Stimulated activated effector memory CD8-positive, alpha-beta T cell treated with anti-CD3 and anti-CD28 coated beads, Interleukin-12 subunit alpha, Interleukin-12 subunit beta, amount 100 ng/mL, for 72 hours (primary cell): ENCODE measurements at regions not wholly inside any gene's neighbourhood (a gene's known extent, or its start where the extent isn't known, plus 50 kb on each side); places are given as distances from the start of the nearest gene placed in this dataset.
"Not testable (repeated sequence)": the region's sequence is repeated elsewhere in the genome, so short reads cannot be mapped to it uniquely, and the experiment has no call there.

Experiments
- ATAC-seq: fragments of 150-1000 bp; cut with Tn5 transposase; 2 replicates; pipeline ENCODE4 v1.10.0; 2021
- DNase-seq, 2 donors: peaks; one replicate each; pipeline ENCODE4 v3.0.0; 2021 to 2022; ENCODE audit warnings: low spot score in 2 of 2
- H3K27ac Mint-ChIP-seq: one replicate; pipeline ENCODE4 v1.8.0; 2022; ENCODE audit warnings: mild to moderate bottlenecking, mixed read lengths
- H3K36me3 Mint-ChIP-seq: one replicate; pipeline ENCODE4 v1.8.0; 2022; ENCODE audit warnings: mild to moderate bottlenecking, mixed read lengths
- H3K4me1 Mint-ChIP-seq: one replicate; pipeline ENCODE4 v1.8.0; 2022; ENCODE audit warnings: mixed read lengths
- H3K4me3 Mint-ChIP-seq: one replicate; pipeline ENCODE4 v1.8.0; 2022; ENCODE audit warnings: mild to moderate bottlenecking, mixed read lengths
- H3K9me3 Mint-ChIP-seq: one replicate; pipeline ENCODE4 v1.8.0; 2022; ENCODE audit warnings: mixed read lengths

DNA sequence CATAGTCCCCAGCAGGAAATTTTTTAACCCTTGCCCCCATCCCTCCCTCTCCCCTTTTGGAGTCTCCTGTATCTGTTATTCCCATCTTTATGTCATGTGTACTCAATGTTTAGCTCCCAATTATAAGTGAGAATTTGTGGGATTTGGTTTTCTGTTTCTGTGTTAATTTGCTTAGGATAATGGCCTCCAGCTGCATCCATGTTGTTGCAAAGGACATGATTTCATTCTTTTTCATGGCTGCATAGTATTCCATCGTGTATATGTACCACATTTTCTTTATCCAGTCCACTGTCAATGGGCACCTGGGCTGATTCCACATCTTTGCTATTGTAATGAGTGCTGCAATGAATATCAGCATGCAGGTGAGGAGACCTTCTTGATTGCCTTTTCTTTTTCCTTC lies 139.6 kb upstream of the WSCD1 start:
- not testable (repeated sequence) for H3K27ac Mint-ChIP-seq, H3K9me3 Mint-ChIP-seq, H3K4me3 Mint-ChIP-seq, ATAC-seq, H3K4me1 Mint-ChIP-seq, H3K36me3 Mint-ChIP-seq, DNase-seq

DNA sequence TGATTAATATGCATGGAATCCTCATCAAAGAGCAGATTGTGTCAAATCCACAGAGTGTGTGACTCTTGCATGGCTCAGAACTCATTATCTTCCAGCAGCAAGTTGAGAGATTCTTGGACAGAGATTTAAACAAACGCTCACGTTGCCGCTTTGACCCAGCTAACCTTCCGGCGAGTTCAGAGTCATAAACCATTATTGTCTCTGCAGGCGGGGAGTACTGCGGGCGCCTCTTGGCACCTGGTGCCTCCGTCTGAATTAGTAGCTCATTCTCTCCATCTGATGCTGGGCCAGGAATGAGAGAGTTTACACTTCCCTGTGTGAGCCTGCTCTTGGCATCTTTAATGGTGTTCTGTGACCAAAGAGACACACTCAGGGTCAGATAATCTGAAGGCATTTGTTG lies 138.6 kb upstream of the WSCD1 start:
- no peak overlapping the region for H3K4me3 Mint-ChIP-seq

DNA sequence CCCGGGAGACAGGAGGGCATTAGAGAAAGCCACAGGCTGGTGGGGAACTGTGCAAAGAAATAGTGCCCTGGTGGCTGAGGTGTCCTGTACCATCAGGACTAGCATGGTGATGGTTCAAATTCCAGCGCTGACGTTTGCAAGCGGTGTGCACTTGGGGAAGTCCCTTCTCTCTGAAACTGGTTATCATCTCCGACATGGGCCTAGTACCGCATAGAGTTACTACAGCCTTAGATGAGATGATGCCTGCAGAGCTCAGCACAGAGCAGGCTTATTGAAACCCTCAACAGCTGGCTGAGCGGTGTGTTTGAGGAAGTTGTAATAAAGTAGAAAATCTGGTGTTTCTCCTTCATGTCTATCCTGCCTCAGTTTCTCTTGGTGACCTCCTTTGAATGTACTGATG lies 136.7 kb upstream of the WSCD1 start:
- no peaks in the 10 kb centered on the region for H3K4me1 Mint-ChIP-seq
- H3K9me3 Mint-ChIP-seq: peaks cover 4% of the 10 kb centered on the region
- H3K36me3 Mint-ChIP-seq: no peaks in the 10 kb centered on the region
- ATAC-seq (no peak), DNase-seq (no peak)
- no peak overlapping the region for H3K27ac Mint-ChIP-seq
- no peak overlapping the region for H3K4me3 Mint-ChIP-seq

More for the DNA sequence above, 138.6 kb upstream of the WSCD1 start:
- no peak overlapping the region for H3K27ac Mint-ChIP-seq
- DNase-seq (no peak), ATAC-seq (no peak)
- H3K9me3 Mint-ChIP-seq: peaks cover 4% of the 10 kb centered on the region
- no peaks in the 10 kb centered on the region for H3K36me3 Mint-ChIP-seq
- no peaks in the 10 kb centered on the region for H3K4me1 Mint-ChIP-seq

DNA sequence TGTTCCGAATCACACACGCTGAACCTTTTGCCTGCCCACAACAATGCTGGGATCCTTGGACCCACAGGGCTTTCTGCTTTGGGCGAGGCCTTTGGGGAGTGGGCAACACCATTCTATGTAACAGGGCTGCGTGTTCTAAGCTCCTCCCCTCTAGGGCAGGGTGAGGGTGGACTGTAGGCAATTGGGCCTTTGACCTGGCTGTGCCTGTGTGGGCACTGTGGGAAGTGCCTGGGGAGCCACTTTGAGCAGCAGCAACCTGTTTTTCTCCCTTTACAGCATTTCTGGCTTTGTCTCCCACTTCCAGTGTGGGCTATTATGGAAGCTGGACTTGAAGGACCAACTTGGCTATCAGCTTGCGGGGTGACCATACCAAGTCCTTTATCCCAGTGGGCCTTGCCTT lies 128.9 kb upstream of the WSCD1 start:
- DNase-seq (no peak), ATAC-seq (no peak)
- Mint-ChIP-seq H3K36me3 (no peaks in the 10 kb centered on the region), H3K4me3 (no peak overlapping the region), H3K9me3 (no peaks in the 10 kb centered on the region), H3K27ac (no peak overlapping the region), H3K4me1 (peaks cover 6% of the 10 kb centered on the region)

DNA sequence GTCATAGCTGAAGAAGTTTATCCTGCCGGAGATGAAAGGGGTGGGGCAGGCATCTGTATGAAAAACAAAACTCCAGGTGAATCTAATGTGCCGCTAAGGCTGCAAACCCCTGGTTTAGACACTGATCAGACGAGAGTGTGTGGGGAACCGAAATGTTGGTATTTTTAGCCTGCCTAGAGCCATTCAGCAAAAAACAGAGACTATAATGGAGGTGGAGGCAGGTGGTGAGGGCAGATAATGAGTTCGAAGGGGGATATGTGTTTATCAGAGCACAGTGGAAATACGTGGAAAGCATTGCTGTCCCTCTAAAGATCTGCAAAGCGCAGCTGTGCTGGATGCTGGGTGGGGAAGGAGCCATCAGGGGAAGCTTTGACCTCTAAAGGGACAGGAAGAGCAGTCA lies 127.5 kb upstream of the WSCD1 start:
- Mint-ChIP-seq H3K27ac (no peak overlapping the region), H3K4me3 (no peak overlapping the region), H3K9me3 (no peaks in the 10 kb centered on the region), H3K36me3 (no peaks in the 10 kb centered on the region), H3K4me1 (peaks cover 6% of the 10 kb centered on the region)
- no peak for ATAC-seq
- DNase-seq: no peak

DNA sequence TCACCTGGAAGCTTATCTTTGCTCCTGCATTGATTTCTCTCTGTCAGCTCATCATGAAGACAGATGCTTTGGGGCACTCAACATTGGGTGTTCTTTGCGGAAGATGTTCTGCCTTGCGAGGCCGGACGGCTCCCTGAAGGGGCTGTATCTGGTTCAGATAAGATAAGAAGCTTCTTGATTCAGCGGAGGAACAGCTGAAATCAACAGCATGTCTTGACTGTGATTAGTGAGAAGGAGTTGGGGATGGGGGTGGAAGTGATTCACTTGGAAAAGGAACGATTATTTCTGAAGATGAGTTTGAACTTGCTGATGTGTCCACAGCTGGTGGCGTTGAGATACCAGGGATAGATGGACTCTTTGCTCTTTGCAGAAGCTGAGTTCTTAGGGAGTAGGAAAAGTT lies 126.9 kb upstream of the WSCD1 start:
- Mint-ChIP-seq H3K9me3 (no peaks in the 10 kb centered on the region), H3K36me3 (no peaks in the 10 kb centered on the region), H3K4me1 (peaks cover 6% of the 10 kb centered on the region), H3K27ac (no peak overlapping the region), H3K4me3 (no peak overlapping the region)
- ATAC-seq (no peak), DNase-seq (no peak)

DNA sequence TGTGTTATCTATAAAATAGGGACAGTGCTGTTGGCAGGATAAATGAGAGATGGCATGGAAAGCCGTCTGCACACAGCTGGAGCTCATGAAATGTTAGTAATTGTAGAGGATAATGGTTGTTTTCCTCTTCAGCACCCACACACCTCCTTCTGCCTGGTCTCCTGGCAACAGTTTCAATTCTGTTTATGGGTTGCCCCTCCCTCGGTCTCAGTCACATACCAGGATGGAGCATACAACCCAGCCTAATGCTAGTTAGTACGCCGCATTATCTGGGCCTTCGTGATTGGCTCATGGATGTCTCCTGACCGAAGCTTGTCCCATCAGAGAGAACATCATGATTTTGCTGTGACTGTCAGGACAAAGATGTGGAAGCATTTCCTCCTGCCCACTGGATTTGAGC lies 126.2 kb upstream of the WSCD1 start:
- ATAC-seq (no peak), DNase-seq (no peak)
- Mint-ChIP-seq H3K4me1 (peaks cover 6% of the 10 kb centered on the region), H3K4me3 (no peak overlapping the region), H3K9me3 (no peaks in the 10 kb centered on the region), H3K36me3 (no peaks in the 10 kb centered on the region), H3K27ac (no peak overlapping the region)

DNA sequence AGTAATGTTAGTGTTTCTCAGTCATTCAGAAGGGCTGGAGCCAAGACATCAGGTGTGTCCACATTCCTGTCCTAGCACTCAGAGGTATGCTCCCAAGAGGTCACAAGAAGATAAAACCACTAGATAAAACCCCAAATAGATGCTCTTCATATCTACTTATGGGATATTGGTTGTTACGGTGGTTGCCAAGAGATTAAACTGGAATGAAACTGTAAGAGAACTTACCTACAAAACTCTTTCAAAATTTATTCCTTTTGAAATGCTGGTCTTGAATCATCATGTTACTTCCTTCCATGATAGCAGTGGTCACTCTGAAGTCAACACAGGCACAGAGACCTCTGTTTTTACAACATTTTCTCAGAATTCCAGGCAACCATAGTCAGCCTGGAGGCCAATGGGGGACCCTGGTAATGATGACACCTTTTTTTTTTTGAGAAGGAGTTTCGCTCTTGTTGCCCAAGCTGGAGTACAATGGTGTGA lies 122.4 kb upstream of the WSCD1 start:
- no peak for DNase-seq
- H3K4me3 Mint-ChIP-seq: no peak overlapping the region
- no peak for ATAC-seq
- no peaks in the 10 kb centered on the region for H3K9me3 Mint-ChIP-seq
- no peaks in the 10 kb centered on the region for H3K36me3 Mint-ChIP-seq
- peaks cover 4% of the 10 kb centered on the region for H3K4me1 Mint-ChIP-seq
- H3K27ac Mint-ChIP-seq: no peak overlapping the region

DNA sequence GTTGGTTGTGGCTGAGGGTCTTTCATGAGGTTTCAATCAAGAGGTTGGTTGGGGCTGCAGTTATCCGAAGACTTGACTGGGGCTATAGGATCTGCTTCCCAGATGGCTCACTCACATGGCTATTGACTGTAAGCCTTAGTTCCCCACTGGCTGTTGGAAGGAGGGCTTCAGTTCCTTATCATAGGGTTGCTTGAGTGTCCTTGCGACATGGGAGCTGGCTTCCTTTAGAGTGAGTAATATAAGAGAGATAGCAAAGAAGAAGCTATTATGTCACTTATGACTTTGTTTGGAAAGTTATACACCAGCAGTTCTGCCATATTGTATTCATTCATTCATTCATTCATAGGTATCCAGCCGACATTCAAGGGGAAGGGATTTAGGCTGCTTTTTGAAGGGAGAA lies 121.4 kb upstream of the WSCD1 start:
- Mint-ChIP-seq H3K4me1 (no peaks in the 10 kb centered on the region), H3K4me3 (no peak overlapping the region), H3K27ac (no peak overlapping the region), H3K36me3 (no peaks in the 10 kb centered on the region), H3K9me3 (no peaks in the 10 kb centered on the region)
- DNase-seq: no peak
- no peak for ATAC-seq

DNA sequence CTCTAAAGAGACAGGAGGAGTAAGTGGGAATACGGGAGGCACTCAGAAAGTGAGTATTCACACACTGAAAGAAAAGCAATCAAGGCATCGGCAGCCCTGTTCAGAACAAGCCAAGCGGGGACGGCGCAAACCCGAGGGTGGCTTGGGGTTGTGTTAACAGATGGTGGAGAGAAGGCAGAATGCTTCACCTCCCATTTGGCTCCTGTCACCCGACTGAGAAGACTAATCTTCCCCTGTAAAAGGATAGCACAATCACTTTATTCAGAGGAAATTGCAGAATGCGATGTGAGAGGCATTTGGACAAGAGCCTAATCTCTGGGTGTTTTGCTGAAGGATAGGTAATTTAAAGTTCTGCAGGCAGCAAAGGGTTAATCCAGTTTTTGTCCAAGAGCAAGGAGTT lies 119.3 kb upstream of the WSCD1 start:
- Mint-ChIP-seq H3K36me3 (no peaks in the 10 kb centered on the region), H3K4me1 (no peaks in the 10 kb centered on the region), H3K4me3 (no peak overlapping the region), H3K27ac (no peak overlapping the region), H3K9me3 (no peaks in the 10 kb centered on the region)
- ATAC-seq (no peak), DNase-seq (no peak)

DNA sequence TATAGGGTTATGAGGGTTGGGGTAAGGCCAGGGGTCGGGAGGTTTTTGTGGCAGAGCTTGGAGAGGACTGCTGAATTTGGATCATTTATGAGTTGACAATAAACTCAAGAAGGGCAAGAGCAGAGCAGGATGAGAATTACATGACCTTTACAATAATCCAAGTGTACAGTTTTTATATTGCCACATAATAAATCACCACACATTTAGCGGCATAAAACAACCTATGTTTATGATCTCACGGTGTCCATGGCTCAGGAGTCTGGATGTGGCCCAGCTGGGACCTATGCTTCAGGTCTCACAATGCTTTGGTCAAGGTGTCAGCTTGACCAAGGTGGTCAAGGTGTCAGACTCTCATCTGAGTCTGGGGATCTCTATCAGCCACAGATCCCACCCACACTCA lies 118.3 kb upstream of the WSCD1 start:
- ATAC-seq: no peak
- Mint-ChIP-seq H3K27ac (no peak overlapping the region), H3K9me3 (peaks cover 3% of the 10 kb centered on the region), H3K4me3 (no peak overlapping the region), H3K4me1 (no peaks in the 10 kb centered on the region), H3K36me3 (no peaks in the 10 kb centered on the region)
- DNase-seq: no peak

DNA sequence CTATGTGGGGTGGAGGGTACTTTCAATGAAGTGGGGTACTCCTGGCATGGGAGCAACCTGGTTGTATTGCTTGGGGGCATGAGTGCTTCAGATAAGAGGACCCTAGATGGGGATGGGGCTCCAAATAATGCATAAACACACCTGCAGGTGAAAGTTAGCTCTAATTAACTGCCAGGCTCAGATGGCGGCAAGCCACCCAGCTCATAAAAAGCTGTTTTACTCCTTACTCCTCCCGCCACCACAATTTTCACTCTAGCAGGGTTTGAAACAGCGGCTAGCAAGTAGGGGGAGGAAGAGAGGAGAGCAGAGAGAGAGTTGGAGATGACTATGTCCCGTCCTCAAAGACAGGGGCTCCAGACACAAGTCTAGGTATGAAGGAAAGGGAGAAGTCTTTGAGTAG lies 117.7 kb upstream of the WSCD1 start:
- no peak for ATAC-seq
- H3K4me1 Mint-ChIP-seq: no peaks in the 10 kb centered on the region
- DNase-seq: no peak
- peaks cover 3% of the 10 kb centered on the region for H3K9me3 Mint-ChIP-seq
- H3K27ac Mint-ChIP-seq: no peak overlapping the region
- no peaks in the 10 kb centered on the region for H3K36me3 Mint-ChIP-seq
- H3K4me3 Mint-ChIP-seq: no peak overlapping the region

DNA sequence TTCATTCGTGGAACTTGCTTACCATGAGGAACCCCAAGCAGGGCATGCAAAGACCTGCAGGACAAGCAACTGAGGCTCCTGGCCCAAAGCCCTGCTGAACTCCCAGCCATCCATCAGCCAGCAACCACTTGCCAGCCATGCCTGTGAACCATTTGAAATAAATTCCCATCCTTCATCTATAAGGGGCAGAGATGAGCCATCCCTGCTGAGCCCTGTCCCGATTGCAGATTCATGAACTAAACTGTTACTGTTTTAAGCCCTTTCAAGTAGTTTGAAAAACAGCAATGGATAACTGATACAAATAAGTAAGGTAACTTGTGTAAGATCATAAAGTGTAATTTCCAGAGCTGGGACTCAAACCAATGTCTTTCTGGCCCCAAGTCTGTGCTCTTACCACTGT lies 114.4 kb upstream of the WSCD1 start:
- no peak for DNase-seq
- ATAC-seq: no peak
- H3K4me1 Mint-ChIP-seq: no peaks in the 10 kb centered on the region
- no peaks in the 10 kb centered on the region for H3K36me3 Mint-ChIP-seq
- peaks cover 3% of the 10 kb centered on the region for H3K9me3 Mint-ChIP-seq
- no peak overlapping the region for H3K4me3 Mint-ChIP-seq
- H3K27ac Mint-ChIP-seq: no peak overlapping the region

DNA sequence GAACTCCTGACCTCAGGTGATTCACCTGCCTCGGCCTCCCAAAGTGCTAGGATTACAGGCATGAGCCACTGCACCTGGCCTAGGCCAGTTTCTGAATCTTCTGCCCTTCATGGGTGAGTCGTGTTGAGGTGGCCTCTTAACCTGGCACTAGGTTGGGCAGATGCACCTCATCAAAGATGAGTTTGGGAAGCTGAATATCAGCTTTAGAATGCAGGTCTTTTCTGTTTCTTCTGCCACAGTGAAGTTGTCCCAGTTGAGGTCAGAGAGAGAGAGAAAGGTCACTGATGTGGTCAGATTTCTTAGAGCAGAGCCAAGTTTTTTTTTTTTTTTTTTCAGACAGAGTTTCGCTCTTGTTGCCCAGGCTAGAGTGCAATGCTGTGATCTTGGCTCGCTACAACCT lies 111.3 kb upstream of the WSCD1 start:
- Mint-ChIP-seq H3K4me1 (no peaks in the 10 kb centered on the region), H3K27ac (no peak overlapping the region), H3K9me3 (peaks cover 3% of the 10 kb centered on the region), H3K4me3 (no peak overlapping the region), H3K36me3 (no peaks in the 10 kb centered on the region)
- no peak for ATAC-seq
- no peak for DNase-seq

DNA sequence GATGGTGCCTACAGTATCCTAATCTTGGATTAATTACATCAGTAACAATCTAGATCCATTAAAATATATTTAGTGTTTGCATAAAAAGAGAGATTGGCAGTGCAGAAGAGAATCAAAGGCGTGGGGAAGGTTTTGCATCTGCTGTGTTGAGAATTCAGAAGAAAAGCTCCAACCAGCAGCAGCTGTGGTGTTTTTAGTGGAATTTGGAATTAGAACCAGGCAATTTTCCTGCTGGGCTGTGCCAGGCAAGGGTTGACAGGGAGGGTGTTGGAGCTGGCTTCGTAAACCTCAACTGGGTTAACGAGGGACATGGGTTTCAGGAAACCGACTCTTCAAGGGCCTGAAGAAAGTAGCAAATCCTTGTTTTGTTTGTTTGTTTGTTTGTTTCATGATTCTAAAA lies 107.8 kb upstream of the WSCD1 start:
- no peak overlapping the region for H3K27ac Mint-ChIP-seq
- DNase-seq: no peak
- no peaks in the 10 kb centered on the region for H3K4me1 Mint-ChIP-seq
- H3K9me3 Mint-ChIP-seq: no peaks in the 10 kb centered on the region
- no peaks in the 10 kb centered on the region for H3K36me3 Mint-ChIP-seq
- ATAC-seq: no peak
- H3K4me3 Mint-ChIP-seq: no peak overlapping the region

DNA sequence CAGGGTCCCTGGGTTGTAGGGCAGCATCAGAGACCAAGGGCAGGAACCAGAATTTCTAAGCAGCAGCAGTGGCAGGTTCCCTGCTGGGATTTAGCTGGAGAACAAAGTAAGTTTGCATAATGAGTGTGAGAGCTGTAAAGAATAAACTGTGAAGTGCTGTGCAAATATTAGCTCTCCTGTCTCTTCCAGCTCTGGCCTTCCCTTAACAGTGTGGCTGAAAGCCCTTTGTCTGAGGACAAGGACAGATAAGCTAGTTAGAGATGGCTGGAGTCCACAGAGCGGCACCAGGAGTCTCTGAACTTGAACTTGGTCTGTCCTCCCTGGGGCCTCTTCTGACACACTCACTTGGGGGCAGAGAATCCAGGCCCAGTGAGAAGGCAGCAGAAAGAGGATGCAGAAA lies 98.2 kb upstream of the WSCD1 start:
- no peaks in the 10 kb centered on the region for H3K4me1 Mint-ChIP-seq
- no peak for ATAC-seq
- no peaks in the 10 kb centered on the region for H3K36me3 Mint-ChIP-seq
- no peak overlapping the region for H3K4me3 Mint-ChIP-seq
- DNase-seq: no peak
- H3K9me3 Mint-ChIP-seq: peaks cover 4% of the 10 kb centered on the region
- H3K27ac Mint-ChIP-seq: no peak overlapping the region

DNA sequence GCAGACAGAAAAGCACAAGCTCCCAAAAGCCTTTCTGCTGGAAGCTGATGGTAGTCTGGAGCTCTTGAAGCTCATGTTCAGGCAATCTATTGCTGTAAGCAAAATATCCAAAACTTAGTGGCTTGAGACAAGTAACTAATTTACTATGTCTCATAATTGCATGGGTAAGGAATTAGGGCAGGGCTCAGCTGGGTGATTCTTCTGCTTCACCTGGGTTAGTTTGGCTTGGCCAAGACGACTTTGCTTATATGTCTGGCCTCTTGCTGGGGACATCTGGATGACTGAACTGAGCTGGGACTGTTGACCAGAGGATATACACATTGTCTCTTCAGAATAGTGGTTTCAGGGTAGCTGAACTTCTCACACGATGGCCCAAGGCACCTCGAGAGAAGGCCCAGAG lies 96.8 kb upstream of the WSCD1 start:
- no peak for ATAC-seq
- Mint-ChIP-seq H3K9me3 (peaks cover 4% of the 10 kb centered on the region), H3K27ac (no peak overlapping the region), H3K4me1 (no peaks in the 10 kb centered on the region), H3K4me3 (no peak overlapping the region), H3K36me3 (no peaks in the 10 kb centered on the region)
- no peak for DNase-seq
